Fibroblast of peridontal ligament (primary cell): ENCODE measurements at regions not wholly inside any gene's neighbourhood (a gene's known extent, or its start where the extent isn't known, plus 50 kb on each side); places are given as distances from the start of the nearest gene placed in this dataset.

ENCODE experiments used
- DNase-seq: peaks from one replicate; pipeline ENCODE4 v3.0.0-alpha.2; 2010; ENCODE audit errors: extremely low read depth

- no peak for DNase-seq
Observed at GRCh38 chr10:113442336-113442735, 110.5 kb upstream of the HABP2 start.

- no peak for DNase-seq
Observed at GRCh38 chr10:113443141-113443925, 109.5 kb upstream of the HABP2 start.

GRCh38 chr10:113444766-113445365 lies 108.0 kb upstream of the HABP2 start:
- no peak for DNase-seq

DNA sequence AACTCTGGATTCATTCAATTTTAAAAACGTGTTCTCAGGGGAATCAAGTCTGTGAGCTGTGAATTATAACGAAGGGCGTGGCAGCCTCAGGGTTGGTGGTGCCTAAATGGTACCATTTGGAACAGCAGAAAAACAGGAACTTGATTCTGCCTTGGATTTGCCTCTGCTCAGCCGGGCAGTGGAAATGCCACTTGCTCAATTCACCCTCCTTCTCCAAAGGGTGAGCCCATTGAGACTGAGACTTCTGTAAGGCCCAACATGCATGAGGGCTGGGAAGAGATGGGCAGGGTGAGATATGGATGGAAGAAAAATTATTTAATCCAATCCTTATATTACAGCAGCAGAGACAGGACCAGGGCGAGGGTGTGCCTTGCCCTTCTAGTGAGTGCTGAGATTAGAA lies 107.1 kb upstream of the HABP2 start:
- no peak for DNase-seq

DNA sequence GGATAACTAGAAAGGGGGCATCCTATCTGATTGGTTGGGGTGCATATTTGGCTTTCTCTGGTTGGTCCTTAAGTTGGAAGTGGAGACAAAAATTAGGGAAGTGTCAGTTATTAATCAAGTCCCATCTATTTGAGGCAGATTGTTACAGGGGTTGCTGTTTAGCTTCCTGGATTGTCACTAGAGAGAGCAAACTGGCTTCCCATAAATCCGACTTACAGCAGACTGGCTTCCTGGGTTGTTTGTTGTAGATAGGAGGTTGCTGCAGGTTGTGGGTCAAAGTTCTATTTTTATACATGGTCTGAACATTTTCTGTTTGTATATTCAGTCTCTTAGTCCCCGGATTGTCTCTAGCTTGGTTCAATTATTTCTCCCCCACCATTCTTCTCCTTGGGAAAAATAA lies 106.1 kb upstream of the HABP2 start:
- DNase-seq, result no peak

DNA sequence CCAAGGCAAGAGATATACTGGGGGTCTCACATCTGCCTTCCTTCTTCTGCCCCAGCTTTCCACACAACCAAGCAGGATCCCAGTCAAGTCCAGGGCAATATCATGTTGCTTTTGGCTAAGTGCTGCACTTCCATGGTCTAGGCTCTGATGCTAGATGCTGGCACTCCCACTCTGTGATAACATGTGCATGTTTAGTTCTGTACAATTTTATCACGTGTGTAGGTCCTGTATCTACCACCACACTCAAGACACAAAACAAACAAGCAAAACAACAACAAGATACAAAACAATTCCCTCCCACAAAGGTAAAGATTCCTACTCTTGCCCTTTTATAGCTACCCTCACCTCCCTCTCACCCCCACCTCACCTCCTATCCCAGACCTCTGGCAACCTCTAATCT lies 105.6 kb upstream of the HABP2 start:
- DNase-seq, result no peak

GRCh38 chr10:113449006-113449695 lies 103.7 kb upstream of the HABP2 start:
- DNase-seq, result no peak

GRCh38 chr10:113450046-113450804 lies 102.6 kb upstream of the HABP2 start:
- DNase-seq, result no peak

DNA sequence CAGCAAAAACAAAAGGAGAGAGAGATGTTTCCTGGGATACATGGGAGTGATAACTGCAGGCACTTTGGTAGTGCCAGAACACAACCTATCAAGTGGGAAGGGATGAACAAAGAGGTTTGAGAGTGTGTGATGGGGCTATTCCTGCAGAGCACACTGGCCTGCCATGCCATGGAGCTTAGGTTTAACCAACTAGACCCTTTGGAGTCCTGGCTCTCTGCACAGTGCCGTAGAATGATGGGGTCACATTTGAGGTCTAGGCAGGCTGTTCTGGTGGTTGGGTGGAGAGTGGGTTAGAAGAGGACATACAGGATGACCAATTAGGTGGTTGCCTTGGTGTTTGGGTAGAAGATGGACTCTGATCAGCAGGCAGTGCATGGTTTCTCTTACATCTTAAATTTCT lies 101.9 kb upstream of the HABP2 start:
- no peak for DNase-seq

- DNase-seq, result no peak
Observed at GRCh38 chr10:113452146-113452845, 100.6 kb upstream of the HABP2 start.

GRCh38 chr10:113453351-113453750 lies 99.5 kb upstream of the HABP2 start:
- DNase-seq, result no peak

DNA sequence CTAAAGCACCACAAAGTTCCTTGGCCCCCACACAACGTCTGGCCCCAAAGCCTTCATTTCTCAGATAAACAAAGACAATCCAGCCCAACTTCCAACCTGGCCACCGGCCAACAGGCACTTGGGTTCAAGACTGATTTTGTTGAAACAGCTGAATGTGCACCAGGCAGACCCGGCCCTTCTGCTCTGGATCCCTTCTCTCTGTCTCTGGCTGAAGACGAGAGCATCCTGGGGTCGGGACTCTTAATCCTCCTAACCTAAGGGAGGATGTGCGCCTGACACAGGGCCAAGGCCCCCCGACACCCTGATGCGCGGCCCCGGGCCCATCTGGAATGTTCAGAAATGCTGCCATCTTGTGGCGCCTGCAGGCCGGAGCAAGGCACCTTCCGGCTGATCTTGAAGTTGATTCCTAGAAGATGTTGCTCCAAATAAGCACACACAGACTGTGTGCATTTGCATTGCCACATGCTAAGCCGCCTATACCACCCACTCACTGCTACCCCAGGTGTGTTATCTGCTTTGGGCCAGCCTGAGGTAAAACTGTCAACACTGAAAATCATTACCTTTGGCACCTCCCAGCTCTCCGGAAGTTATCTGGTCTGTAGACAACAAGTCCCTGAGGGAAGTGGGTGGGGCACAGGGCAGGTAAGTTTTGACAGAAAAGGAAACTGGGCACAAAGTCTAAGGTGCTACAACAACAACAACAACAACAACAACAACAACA lies 98.4 kb upstream of the HABP2 start:
- DNase-seq, result peak; percentile 38

- no peak for DNase-seq
Observed at GRCh38 chr10:113455947-113456346, 96.9 kb upstream of the HABP2 start.

- DNase-seq, result no peak
Observed at GRCh38 chr10:113456741-113457140, 96.1 kb upstream of the HABP2 start.

DNA sequence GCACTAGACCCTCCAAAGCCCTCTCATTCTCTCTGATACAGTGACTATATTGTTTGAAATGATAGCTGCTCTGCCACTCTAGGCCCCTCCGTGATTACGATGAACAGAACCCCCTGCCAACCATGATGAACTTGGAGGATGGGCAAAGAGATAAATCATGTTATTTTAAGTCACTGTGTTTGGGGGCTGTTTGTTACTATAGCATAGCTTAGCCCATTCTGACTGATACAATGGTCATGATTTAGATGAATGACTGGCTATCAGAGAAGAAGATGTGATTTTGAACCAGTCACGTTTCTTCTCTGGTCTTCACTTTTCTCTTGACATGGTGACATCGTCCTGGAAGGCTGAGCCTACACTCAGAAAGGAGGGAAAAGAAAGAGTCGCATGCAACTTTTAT lies 95.4 kb upstream of the HABP2 start:
- no peak for DNase-seq

- no peak for DNase-seq
Observed at GRCh38 chr10:113458451-113458850, 94.4 kb upstream of the HABP2 start.

GRCh38 chr10:113458944-113459343 lies 93.9 kb upstream of the HABP2 start:
- DNase-seq, result no peak

DNA sequence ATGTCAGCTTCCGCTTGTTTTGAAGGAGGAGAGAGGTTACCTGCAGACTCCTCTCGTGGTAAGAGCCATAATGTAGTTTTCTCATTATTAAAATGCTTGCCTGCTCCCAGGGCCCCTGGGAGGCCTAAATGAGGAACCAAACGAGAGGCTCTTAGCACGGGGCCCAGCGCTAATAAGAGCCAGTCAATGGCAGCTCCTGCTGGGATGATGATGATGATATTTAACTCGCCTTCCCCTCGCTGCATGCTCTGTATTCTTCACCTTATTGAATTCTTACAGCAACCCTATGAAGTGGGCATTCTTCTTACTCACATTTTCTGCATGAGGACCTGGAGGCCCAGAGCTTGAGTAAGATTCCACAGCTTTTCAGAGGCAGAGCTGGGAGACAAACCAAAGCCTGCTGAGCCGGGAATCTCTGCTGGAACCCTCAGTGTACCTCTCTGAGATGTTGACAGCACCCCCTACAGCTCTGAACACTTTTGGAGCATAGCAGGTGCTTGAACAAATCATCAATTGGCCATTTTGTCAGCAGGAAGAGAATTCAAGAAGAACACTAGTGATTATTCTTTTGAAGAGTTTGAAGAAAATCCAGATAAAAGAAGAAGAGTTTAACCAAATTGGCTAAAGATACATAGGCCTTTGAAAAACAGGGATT lies 93.1 kb upstream of the HABP2 start:
- DNase-seq, result no peak

GRCh38 chr10:113463083-113463482 lies 89.8 kb upstream of the HABP2 start:
- no peak for DNase-seq

DNA sequence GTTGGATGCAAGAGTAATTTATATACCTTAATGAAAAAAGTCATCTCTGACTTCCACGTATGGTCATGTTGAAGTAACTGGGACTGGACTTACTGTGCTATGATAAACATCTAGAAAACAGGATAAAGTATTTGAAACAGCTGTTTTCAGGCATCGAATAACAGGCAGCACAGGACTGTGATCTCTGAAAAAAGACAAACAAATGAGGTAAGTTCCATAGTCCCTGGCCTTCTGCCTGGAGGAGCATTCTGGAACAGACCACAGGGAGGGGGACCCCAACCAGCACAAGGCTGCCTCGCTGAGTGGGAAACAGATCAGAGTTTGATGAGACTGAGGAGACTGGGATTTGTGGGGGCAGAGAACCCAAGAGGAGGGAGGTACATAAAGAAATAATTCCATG lies 89.1 kb upstream of the HABP2 start:
- peak; percentile 15 for DNase-seq

- DNase-seq, result no peak
Observed at GRCh38 chr10:113469796-113470195, 83.1 kb upstream of the HABP2 start.
